ENCODE measurements at regions not wholly inside any gene's neighbourhood (a gene's known extent, or its start where the extent isn't known, plus 50 kb on each side); places are given as distances from the start of the nearest gene placed in this dataset.

DNA sequence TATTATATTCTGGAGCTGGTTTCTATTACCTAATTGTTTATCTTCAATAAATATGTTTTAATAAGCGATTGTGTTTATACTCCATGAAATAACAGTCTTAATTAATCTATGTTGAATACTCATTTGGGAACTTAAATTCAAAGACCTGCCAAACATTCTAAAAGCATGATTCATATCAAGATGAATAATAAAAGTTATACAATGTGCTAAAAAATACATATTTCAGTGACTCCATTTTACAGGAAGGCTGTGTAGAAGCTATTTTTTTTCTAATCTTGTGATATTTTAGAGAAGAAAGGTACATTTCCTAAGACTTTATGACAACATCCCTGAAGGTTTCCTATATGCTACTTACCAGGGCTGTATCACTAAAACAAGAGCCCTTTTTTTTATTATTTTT, 417.9 kb downstream of the NFIB start:
- H3K4me3 ChIP-seq = no peak overlapping the region
- no peak for TF ChIP-seq CTCF (IDR thresholded peaks at IDR 0.05; ENCODE audit: low read depth, low read length)
- H3K9me3 ChIP-seq (ENCODE audit: low read depth) = no peaks in the 10 kb centered on the region
- no peaks in the 10 kb centered on the region for H3K36me3 ChIP-seq
- no peak overlapping the region for H3K27ac ChIP-seq
- no peaks in the 10 kb centered on the region for H3K27me3 ChIP-seq
- peaks cover 14% of the 10 kb centered on the region for H3K4me1 ChIP-seq (ENCODE audit: low read depth)
- DNase-seq (ENCODE audit: low read depth in 1 of 2, low spot score in 1 of 2) = no peak

DNA sequence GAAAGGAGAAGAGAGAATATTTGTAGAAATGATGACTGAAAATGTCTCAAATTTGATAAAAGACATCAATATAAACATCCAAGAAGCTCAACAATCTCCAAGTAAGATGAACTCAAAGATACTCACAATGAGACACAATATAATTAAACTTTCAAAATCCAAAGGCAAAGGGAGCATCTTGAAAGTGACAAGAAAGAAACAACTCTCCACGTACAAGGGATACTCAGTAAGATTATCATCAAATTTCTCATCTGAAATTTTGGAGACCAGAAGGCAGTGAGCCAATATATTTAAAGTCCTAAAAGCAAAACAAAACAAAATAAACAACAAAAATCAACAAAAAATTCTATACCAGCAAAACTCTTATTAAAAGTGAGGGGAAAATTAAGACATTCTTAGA, 428.7 kb downstream of the NFIB start:
- no peak overlapping the region for H3K27ac ChIP-seq
- H3K4me1 ChIP-seq (ENCODE audit: low read depth) = no peaks in the 10 kb centered on the region
- no peaks in the 10 kb centered on the region for H3K36me3 ChIP-seq
- no peak overlapping the region for H3K4me3 ChIP-seq
- no peaks in the 10 kb centered on the region for H3K27me3 ChIP-seq
- no peaks in the 10 kb centered on the region for H3K9me3 ChIP-seq (ENCODE audit: low read depth)
- no peak for DNase-seq (ENCODE audit: low read depth in 1 of 2, low spot score in 1 of 2)
- no peak for TF ChIP-seq CTCF (IDR thresholded peaks at IDR 0.05; ENCODE audit: low read depth, low read length)

- H3K4me3 ChIP-seq = no peak overlapping the region
Observed at GRCh38 chr9:13879981-13880380, 434.0 kb downstream of the NFIB start.

DNA sequence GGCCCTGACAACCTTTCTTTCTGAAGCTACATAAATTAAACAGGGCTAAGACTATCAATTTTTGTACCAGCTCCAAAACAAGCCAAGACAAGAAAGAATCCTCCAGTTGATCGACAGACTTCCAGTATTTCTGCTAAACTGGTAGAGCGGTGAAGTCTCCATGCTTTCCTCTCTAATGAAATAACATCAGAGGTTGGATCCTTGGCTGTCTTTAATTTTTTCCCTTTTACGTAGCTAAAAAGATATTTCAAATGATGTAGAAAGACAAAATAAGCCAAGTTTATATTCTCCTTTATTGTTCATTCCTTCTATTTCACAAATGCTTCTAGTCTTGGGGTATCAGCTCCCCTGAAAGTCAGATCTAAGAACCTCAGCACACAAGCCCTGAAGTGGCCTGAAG, 434.9 kb downstream of the NFIB start:
- no peaks in the 10 kb centered on the region for H3K4me1 ChIP-seq (ENCODE audit: low read depth)
- no peak for DNase-seq (ENCODE audit: low read depth in 1 of 2, low spot score in 1 of 2)
- H3K27me3 ChIP-seq = no peaks in the 10 kb centered on the region
- no peak overlapping the region for H3K27ac ChIP-seq
- TF ChIP-seq CTCF (IDR thresholded peaks at IDR 0.05; ENCODE audit: low read depth, low read length) = no peak
- no peak overlapping the region for H3K4me3 ChIP-seq
- no peaks in the 10 kb centered on the region for H3K9me3 ChIP-seq (ENCODE audit: low read depth)
- H3K36me3 ChIP-seq = no peaks in the 10 kb centered on the region

More at GRCh38 chr9:13879981-13880380, 434.0 kb downstream of the NFIB start:
- H3K9me3 ChIP-seq (ENCODE audit: low read depth) = no peaks in the 10 kb centered on the region
- no peak for DNase-seq (ENCODE audit: low read depth in 1 of 2, low spot score in 1 of 2)
- no peaks in the 10 kb centered on the region for H3K36me3 ChIP-seq
- H3K4me1 ChIP-seq (ENCODE audit: low read depth) = no peaks in the 10 kb centered on the region
- no peak for TF ChIP-seq CTCF (IDR thresholded peaks at IDR 0.05; ENCODE audit: low read depth, low read length)
- no peaks in the 10 kb centered on the region for H3K27me3 ChIP-seq
- H3K27ac ChIP-seq = no peak overlapping the region

DNA sequence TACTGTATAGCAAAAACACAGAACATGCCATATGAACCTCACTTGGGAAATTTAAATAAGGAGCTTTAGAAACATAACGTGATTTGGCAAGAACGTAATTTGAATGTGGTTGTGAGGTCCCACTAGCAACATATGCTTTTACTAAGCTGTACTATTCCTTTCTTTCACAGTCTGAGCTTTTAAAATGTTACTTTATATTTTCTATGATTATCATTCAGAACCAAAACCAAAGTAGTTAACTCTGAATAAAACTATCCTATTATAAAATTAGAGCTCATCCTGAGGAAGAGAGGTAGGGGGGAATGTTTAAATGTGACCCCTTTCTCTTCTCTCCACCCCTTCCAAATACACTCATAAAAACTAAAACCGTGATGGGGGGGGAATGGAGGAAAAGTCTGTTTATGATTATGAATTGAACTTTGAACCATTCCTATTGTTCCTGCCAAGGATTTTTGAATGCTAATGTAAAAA, 435.7 kb downstream of the NFIB start:
- Histone ChIP-seq H3K27me3 (no peaks in the 10 kb centered on the region), H3K4me3 (no peak overlapping the region), H3K27ac (no peak overlapping the region), H3K9me3 (ENCODE audit: low read depth) (no peaks in the 10 kb centered on the region), H3K4me1 (ENCODE audit: low read depth) (no peaks in the 10 kb centered on the region), H3K36me3 (no peaks in the 10 kb centered on the region)
- DNase-seq (ENCODE audit: low read depth in 1 of 2, low spot score in 1 of 2) = no peak
- TF ChIP-seq CTCF (IDR thresholded peaks at IDR 0.05; ENCODE audit: low read depth, low read length) = no peak

DNA sequence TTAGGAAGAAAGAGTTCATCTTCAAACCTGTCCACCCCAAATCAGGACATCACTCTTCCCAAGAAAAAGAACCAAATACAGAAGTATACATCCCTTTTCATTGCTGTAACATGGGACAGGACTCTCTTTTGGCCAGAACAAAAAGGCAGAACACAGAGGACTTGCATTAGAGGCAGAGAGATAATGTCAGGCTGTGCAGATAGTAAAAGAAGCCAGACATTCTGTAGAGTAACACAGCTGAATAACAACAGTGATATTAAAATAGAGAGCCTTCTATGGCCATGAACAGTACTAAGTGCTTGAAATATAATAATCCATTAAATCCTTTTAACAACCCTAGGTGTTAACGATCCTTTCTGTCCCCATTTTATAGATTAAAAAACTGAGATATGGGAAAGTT, 437.2 kb downstream of the NFIB start:
- Histone ChIP-seq H3K27ac (no peak overlapping the region), H3K4me1 (ENCODE audit: low read depth) (no peaks in the 10 kb centered on the region)
- no peak for DNase-seq (ENCODE audit: low read depth in 1 of 2, low spot score in 1 of 2)

More for the DNA sequence above, 437.2 kb downstream of the NFIB start:
- Histone ChIP-seq H3K27me3 (no peaks in the 10 kb centered on the region), H3K4me3 (no peak overlapping the region), H3K9me3 (ENCODE audit: low read depth) (no peaks in the 10 kb centered on the region), H3K36me3 (no peaks in the 10 kb centered on the region)
- no peak for TF ChIP-seq CTCF (IDR thresholded peaks at IDR 0.05; ENCODE audit: low read depth, low read length)
